ENCODE measurements at regions not wholly inside any gene's neighbourhood (a gene's known extent, or its start where the extent isn't known, plus 50 kb on each side); places are given as distances from the start of the nearest gene placed in this dataset.

DNA sequence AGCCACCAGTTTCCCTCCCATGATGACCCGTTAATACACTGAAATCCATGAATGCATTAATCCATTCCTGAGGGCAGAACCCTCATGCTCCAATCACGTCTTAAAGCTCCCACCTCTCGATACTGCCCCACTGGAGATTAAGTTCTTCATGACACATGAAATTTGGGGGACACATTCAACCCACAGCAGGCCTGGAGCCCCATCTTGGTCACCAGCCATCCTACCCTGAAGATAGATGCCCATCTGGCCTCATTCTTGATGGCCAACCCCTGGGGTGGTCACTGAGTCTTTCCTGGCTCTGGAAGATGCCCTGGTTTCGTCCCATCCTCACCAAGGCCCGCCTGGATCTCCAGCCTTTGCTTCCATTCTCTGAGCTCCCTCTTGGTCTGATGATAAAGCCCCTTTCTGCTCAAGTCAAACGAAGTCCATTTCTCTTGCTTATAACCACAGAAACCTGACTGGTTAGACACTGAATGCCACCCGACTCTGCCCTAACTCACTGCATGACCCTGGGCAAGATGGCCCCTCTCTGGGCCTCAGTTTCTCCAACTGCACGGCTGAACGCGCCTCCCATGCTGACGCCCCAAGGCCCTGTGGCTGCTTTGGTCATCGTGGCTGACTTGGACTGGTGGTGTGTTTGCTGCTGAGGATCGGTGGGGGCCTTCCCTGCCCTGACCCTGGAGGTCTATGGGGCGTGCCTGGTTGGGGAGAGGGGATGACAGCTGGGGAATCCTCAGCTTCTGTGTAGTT is 138.4 kb upstream of the IER5L start:
- no peak for TF ChIP-seq POLR2A (IDR thresholded peaks at IDR 0.05)
- TF ChIP-seq, protein P1, sequence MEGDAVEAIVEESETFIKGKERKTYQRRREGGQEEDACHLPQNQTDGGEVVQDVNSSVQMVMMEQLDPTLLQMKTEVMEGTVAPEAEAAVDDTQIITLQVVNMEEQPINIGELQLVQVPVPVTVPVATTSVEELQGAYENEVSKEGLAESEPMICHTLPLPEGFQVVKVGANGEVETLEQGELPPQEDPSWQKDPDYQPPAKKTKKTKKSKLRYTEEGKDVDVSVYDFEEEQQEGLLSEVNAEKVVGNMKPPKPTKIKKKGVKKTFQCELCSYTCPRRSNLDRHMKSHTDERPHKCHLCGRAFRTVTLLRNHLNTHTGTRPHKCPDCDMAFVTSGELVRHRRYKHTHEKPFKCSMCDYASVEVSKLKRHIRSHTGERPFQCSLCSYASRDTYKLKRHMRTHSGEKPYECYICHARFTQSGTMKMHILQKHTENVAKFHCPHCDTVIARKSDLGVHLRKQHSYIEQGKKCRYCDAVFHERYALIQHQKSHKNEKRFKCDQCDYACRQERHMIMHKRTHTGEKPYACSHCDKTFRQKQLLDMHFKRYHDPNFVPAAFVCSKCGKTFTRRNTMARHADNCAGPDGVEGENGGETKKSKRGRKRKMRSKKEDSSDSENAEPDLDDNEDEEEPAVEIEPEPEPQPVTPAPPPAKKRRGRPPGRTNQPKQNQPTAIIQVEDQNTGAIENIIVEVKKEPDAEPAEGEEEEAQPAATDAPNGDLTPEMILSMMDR (IDR thresholded peaks at IDR 0.05), result no peak
- TF ChIP-seq POLR2AphosphoS5 (IDR thresholded peaks at IDR 0.05), result no peak
- no peak for TF ChIP-seq EP300 (IDR thresholded peaks at IDR 0.05)
